Liver (tissue), 8 donors: ENCODE measurements at regions not wholly inside any gene's neighbourhood (a gene's known extent, or its start where the extent isn't known, plus 50 kb on each side); places are given as distances from the start of the nearest gene placed in this dataset.
"Not testable (repeated sequence)": the region's sequence is repeated elsewhere in the genome, so short reads cannot be mapped to it uniquely, and the experiment has no call there.

ENCODE experiments used
- DNase-seq: peaks from one replicate; pipeline ENCODE4 v3.0.0-alpha.2; 2017; ENCODE audit warnings: low spot score
- H3K27ac ChIP-seq, 2 donors: one replicate each; pipeline ENCODE4 v1.7.0; 2013; ENCODE audit warnings: inconsistent platforms in 2 of 2, low read length in 2 of 2, control low read depth in 1 of 2, low read depth in 1 of 2, mild to moderate bottlenecking in 1 of 2
- H3K27me3 ChIP-seq, 4 donors: one replicate each; pipeline versions ENCODE4 v1.6.1 to v1.7.0; 2013; ENCODE audit warnings: low read length in 3 of 4, inconsistent platforms in 1 of 4, mild to moderate bottlenecking in 1 of 4, moderate library complexity in 1 of 4; ENCODE audit not compliant: control insufficient read depth in 4 of 4, insufficient read depth in 4 of 4
- H3K36me3 ChIP-seq, 4 donors: one replicate each; pipeline versions ENCODE4 v1.6.1 to v1.7.0; 2013; ENCODE audit warnings: low read length in 3 of 4, mild to moderate bottlenecking in 3 of 4, low read depth in 1 of 4, moderate library complexity in 1 of 4; ENCODE audit not compliant: control insufficient read depth in 4 of 4, insufficient read depth in 3 of 4
- H3K4me1 ChIP-seq, 4 donors: one replicate each; pipeline versions ENCODE4 v1.6.1 to v1.7.0; 2013; ENCODE audit warnings: low read length in 3 of 4, mild to moderate bottlenecking in 3 of 4, moderate library complexity in 1 of 4; ENCODE audit not compliant: control insufficient read depth in 4 of 4, insufficient read depth in 4 of 4
- H3K4me3 ChIP-seq, 3 donors: one replicate each; pipeline versions ENCODE4 v1.6.1 to v1.7.0; 2013; ENCODE audit warnings: low read length in 3 of 3, control low read depth in 1 of 3, low read depth in 1 of 3, mild to moderate bottlenecking in 1 of 3
- H3K9ac ChIP-seq, 2 donors: one replicate each; pipeline ENCODE4 v1.7.0; 2013; ENCODE audit warnings: low read length in 2 of 2, mild to moderate bottlenecking in 2 of 2, moderate library complexity in 2 of 2, control low read depth in 1 of 2, low read depth in 1 of 2
- H3K9me3 ChIP-seq, 4 donors: one replicate each; pipeline versions ENCODE4 v1.6.1 to v1.7.0; 2013; ENCODE audit warnings: low read length in 3 of 4; ENCODE audit not compliant: control insufficient read depth in 4 of 4
- ATF3 ChIP-seq: IDR thresholded peaks from 2 replicates; pipeline ENCODE4 v1.6.1; 2016; ENCODE audit warnings: antibody characterized with exemption
- EGR1 ChIP-seq, 2 donors: IDR thresholded peaks; 2 replicates each; pipeline ENCODE4 v1.6.1; 2016 to 2018; ENCODE audit warnings: antibody characterized with exemption in 2 of 2, low read depth in 2 of 2
- FOXA1 ChIP-seq: IDR thresholded peaks from 2 replicates; pipeline ENCODE4 v1.6.1; 2016; ENCODE audit warnings: antibody characterized with exemption
- FOXA2 ChIP-seq: IDR thresholded peaks from 2 replicates; pipeline ENCODE4 v1.6.1; 2016; ENCODE audit warnings: antibody characterized with exemption
- GABPA ChIP-seq, 2 donors: IDR thresholded peaks in 1 of 2; conservative IDR thresholded peaks in 1 of 2; 2 replicates each; pipeline ENCODE4 v1.6.1; 2016; ENCODE audit warnings: antibody characterized with exemption in 2 of 2, mild to moderate bottlenecking in 1 of 2, moderate library complexity in 1 of 2
- HNF4A ChIP-seq, 2 donors: conservative IDR thresholded peaks; 2 replicates each; pipeline ENCODE4 v1.6.1; 2016; ENCODE audit warnings: antibody characterized with exemption in 2 of 2, mild to moderate bottlenecking in 2 of 2
- JUND ChIP-seq, 2 donors: IDR thresholded peaks; 2 replicates each; pipeline ENCODE4 v1.6.1; 2016; ENCODE audit warnings: antibody characterized with exemption in 2 of 2
- NR2F2 ChIP-seq: IDR thresholded peaks from 2 replicates; pipeline ENCODE4 v1.6.1; 2016; ENCODE audit warnings: antibody characterized with exemption
- RAD21 ChIP-seq, 2 donors: IDR thresholded peaks; 2 replicates each; pipeline ENCODE4 v1.6.1; 2016; ENCODE audit warnings: antibody characterized with exemption in 2 of 2, mild to moderate bottlenecking in 2 of 2
- RXRA ChIP-seq, 2 donors: IDR thresholded peaks; 2 replicates each; pipeline ENCODE4 v1.6.1; 2017 to 2018; ENCODE audit warnings: antibody characterized with exemption in 2 of 2, mild to moderate bottlenecking in 1 of 2
- SP1 ChIP-seq: IDR thresholded peaks from 2 replicates; pipeline ENCODE4 v1.6.1; 2018; ENCODE audit warnings: antibody characterized with exemption, mild to moderate bottlenecking
- TAF1 ChIP-seq: conservative IDR thresholded peaks from 2 replicates; pipeline ENCODE4 v1.6.1; 2016; ENCODE audit warnings: antibody characterized with exemption, mild to moderate bottlenecking
- YY1 ChIP-seq: IDR thresholded peaks from 2 replicates; pipeline ENCODE4 v1.6.1; 2016; ENCODE audit warnings: antibody characterized with exemption, mild to moderate bottlenecking
- WGBS: extraction: QIAGEN DNeasy Blood & Tissue Kit; methylation state at CpG from one replicate; pipeline ENCODE4 v1.1.7; 2013; 5-methylcytosine and 5-hydroxymethylcytosine counted together
- TF ChIP-seq, protein P1 (sequence below): IDR thresholded peaks from 2 replicates; pipeline ENCODE4 v1.6.1; 2016; ENCODE audit warnings: antibody characterized with exemption
- TF ChIP-seq, protein P2 (sequence below): fragments of 150-350 bp; IDR thresholded peaks from 2 replicates; pipeline ENCODE4 v1.5.1; 2017; ENCODE audit warnings: improper control_type of control experiment, low read depth, low read length; ENCODE audit not compliant: missing input control
- donor health status: healthy.
- donor health status: healthy.
- donor health status: healthy.
- donor health status: healthy.
- donor health status: healthy.

- WGBS: 86% methylated on average over 1 of the region's 1 CpG
- no peaks in the 10 kb centered on the region for H3K4me1 ChIP-seq
- no peaks in the 10 kb centered on the region for H3K27me3 ChIP-seq
- no peaks in the 10 kb centered on the region for H3K36me3 ChIP-seq
- no peak overlapping the region for H3K27ac ChIP-seq
- H3K4me3 ChIP-seq: no peak overlapping the region
- peaks cover 0 to 3% (median 0%) of the 10 kb centered on the region in 4 donors for H3K9me3 ChIP-seq
- TF ChIP-seq, protein P1, sequence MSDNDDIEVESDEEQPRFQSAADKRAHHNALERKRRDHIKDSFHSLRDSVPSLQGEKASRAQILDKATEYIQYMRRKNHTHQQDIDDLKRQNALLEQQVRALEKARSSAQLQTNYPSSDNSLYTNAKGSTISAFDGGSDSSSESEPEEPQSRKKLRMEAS: no peak
- no peak for TF ChIP-seq HNF4A (conservative IDR thresholded peaks at IDR 0.05)
- DNase-seq: no peak
- H3K9ac ChIP-seq: no peak overlapping the region
Measured at GRCh38 chr5:89173528-89173927, 290.5 kb upstream of the MEF2C start.

GRCh38 chr5:89168766-89169165 lies 285.8 kb upstream of the MEF2C start:
- H3K9ac ChIP-seq: no peak overlapping the region

DNA sequence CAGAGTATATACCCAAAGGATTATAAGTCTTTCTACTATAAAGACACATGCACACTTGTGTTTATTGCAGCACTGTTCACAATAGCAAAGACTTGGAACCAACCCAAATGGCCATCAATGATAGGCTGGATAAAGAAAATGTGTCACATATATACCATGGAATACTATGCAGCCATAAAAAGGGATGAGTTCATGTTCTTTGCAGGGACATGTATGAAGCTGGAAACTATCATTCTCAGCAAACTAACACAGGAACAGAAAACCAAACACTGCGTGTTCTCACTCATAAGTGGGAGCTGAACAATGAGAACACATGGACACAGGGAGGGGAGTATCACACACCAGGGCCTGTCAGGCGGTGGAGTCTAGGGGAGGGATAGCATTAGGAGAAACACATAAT lies 281.7 kb upstream of the MEF2C start:
- not testable (repeated sequence) for H3K27me3 ChIP-seq, H3K9ac ChIP-seq, H3K9me3 ChIP-seq, H3K27ac ChIP-seq, H3K4me1 ChIP-seq, DNase-seq, H3K4me3 ChIP-seq, H3K36me3 ChIP-seq
- 95% methylated on average over 2 of the region's 2 CpGs for WGBS

More at GRCh38 chr5:89168766-89169165, 285.8 kb upstream of the MEF2C start:
- DNase-seq: no peak
- Histone ChIP-seq H3K36me3 (no peaks in the 10 kb centered on the region), H3K4me1 (no peaks in the 10 kb centered on the region), H3K9me3 (peaks cover 0 to 3% (median 0%) of the 10 kb centered on the region in 4 donors), H3K4me3 (no peak overlapping the region), H3K27ac (no peak overlapping the region), H3K27me3 (no peaks in the 10 kb centered on the region)
- WGBS: 87% methylated on average over 3 of the region's 3 CpGs
- TF ChIP-seq, protein P1: no peak
- TF ChIP-seq TAF1 (no peak), RAD21 (IDR thresholded peaks at IDR 0.05) (no peak), EGR1 (IDR thresholded peaks at IDR 0.05; ENCODE audit: low read depth in 2 of 2) (no peak), NR2F2 (no peak), GABPA (IDR thresholded peaks at IDR 0.05 in 1 of 2, conservative IDR thresholded peaks at IDR 0.05 in 1 of 2) (no peak), JUND (IDR thresholded peaks at IDR 0.05) (no peak), ATF3 (no peak), SP1 (no peak), RXRA (IDR thresholded peaks at IDR 0.05) (no peak), FOXA2 (no peak), YY1 (no peak), FOXA1 (no peak)
- TF ChIP-seq, protein P2, sequence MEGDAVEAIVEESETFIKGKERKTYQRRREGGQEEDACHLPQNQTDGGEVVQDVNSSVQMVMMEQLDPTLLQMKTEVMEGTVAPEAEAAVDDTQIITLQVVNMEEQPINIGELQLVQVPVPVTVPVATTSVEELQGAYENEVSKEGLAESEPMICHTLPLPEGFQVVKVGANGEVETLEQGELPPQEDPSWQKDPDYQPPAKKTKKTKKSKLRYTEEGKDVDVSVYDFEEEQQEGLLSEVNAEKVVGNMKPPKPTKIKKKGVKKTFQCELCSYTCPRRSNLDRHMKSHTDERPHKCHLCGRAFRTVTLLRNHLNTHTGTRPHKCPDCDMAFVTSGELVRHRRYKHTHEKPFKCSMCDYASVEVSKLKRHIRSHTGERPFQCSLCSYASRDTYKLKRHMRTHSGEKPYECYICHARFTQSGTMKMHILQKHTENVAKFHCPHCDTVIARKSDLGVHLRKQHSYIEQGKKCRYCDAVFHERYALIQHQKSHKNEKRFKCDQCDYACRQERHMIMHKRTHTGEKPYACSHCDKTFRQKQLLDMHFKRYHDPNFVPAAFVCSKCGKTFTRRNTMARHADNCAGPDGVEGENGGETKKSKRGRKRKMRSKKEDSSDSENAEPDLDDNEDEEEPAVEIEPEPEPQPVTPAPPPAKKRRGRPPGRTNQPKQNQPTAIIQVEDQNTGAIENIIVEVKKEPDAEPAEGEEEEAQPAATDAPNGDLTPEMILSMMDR: no peak
